CD4-positive, alpha-beta T cell (primary cell): ENCODE measurements at regions not wholly inside any gene's neighbourhood (a gene's known extent, or its start where the extent isn't known, plus 50 kb on each side); places are given as distances from the start of the nearest gene placed in this dataset.

Source experiments
- ATAC-seq: fragments of 200-7000 bp; cut with Tn5 transposase; one replicate; pipeline ENCODE4 v1.10.0; 2022; ENCODE audit warnings: mild to moderate bottlenecking; ENCODE audit not compliant: poor library complexity
- CTCF ChIA-PET: fragments of 350-600 bp; sonication (Branson Sonifier 250); formaldehyde crosslinking; loops from one replicate; lab custom pipeline; 2021; ENCODE audit warnings: antibody characterized with exemption, inconsistent platforms; lab: Charles Lee
- POLR2A ChIA-PET: fragments of 350-600 bp; sonication (Branson Sonifier 250); formaldehyde crosslinking; loops from one replicate; lab custom pipeline; 2021; ENCODE audit warnings: antibody characterized with exemption, inconsistent platforms; lab: Charles Lee
- DNase-seq, 14 experiments: peaks; one replicate each; pipeline ENCODE4 v3.0.0-alpha.2; 2013 to 2020; ENCODE audit warnings: mixed read lengths in 2 of 14
- H3K27ac ChIP-seq, 2 donors: one replicate each; pipeline versions ENCODE4 v1.5.1 to v1.7.0; 2013; ENCODE audit warnings: low read length in 2 of 2, low read depth in 1 of 2, mild to moderate bottlenecking in 1 of 2
- H3K27me3 ChIP-seq, 2 experiments: 1 replicate in 1 of 2; 2 replicates in 1 of 2; pipeline versions ENCODE4 v1.6.1 to v1.7.0; 2013; ENCODE audit warnings: low read length in 2 of 2, control low read depth in 1 of 2, mild to moderate bottlenecking in 1 of 2, moderate library complexity in 1 of 2; ENCODE audit not compliant: insufficient read depth in 2 of 2, control insufficient read depth in 1 of 2
- H3K36me3 ChIP-seq: one replicate; pipeline ENCODE4 v1.6.1; 2013; ENCODE audit warnings: low read length, control low read depth; ENCODE audit not compliant: insufficient read depth
- H3K4me1 ChIP-seq: one replicate; pipeline ENCODE4 v1.6.1; 2013; ENCODE audit warnings: low read length, control low read depth; ENCODE audit not compliant: insufficient read depth
- H3K4me3 ChIP-seq: one replicate; pipeline ENCODE4 v1.5.1; 2013; ENCODE audit warnings: mild to moderate bottlenecking, low read length, moderate library complexity
- H3K9me3 ChIP-seq, 2 experiments: 1 replicate in 1 of 2; 2 replicates in 1 of 2; pipeline versions ENCODE4 v1.6.1 to v1.7.0; 2013; ENCODE audit warnings: low read length in 2 of 2, mild to moderate bottlenecking in 2 of 2, control low read depth in 1 of 2, moderate library complexity in 1 of 2; ENCODE audit not compliant: control insufficient read depth in 1 of 2, insufficient read depth in 1 of 2
- H3K27ac Mint-ChIP-seq: one replicate; pipeline ENCODE4 v1.8.0; 2020; ENCODE audit warnings: mixed read lengths
- H3K27me3 Mint-ChIP-seq: one replicate; pipeline ENCODE4 v1.8.0; 2021; ENCODE audit warnings: mixed read lengths
- H3K36me3 Mint-ChIP-seq: one replicate; pipeline ENCODE4 v1.8.0; 2021; ENCODE audit warnings: low read depth, mixed read lengths
- H3K4me1 Mint-ChIP-seq: one replicate; pipeline ENCODE4 v1.8.0; 2021; ENCODE audit warnings: low read depth, mixed read lengths
- H3K4me3 Mint-ChIP-seq: one replicate; pipeline ENCODE4 v1.8.0; 2020; ENCODE audit warnings: mild to moderate bottlenecking, mixed read lengths
- H3K9me3 Mint-ChIP-seq: one replicate; pipeline ENCODE4 v1.8.0; 2020; ENCODE audit warnings: mixed read lengths
- CTCF ChIP-seq: fragments of 200-600 bp; IDR thresholded peaks from one replicate; pipeline ENCODE4 v1.8.0; 2022; ENCODE audit warnings: antibody characterized with exemption, mild to moderate bottlenecking
- intact Hi-C, 2 experiments: fragments of 100-400 bp; cut with DNase I in 1 of 2; cut with micrococcal nuclease in 1 of 2; formaldehyde crosslinking; loops; one replicate each; pipeline versions ENCODE4 v1.15.1 to v1.9.0; 2023 to 2025; cut with DNase I, micrococcal nuclease

DNA sequence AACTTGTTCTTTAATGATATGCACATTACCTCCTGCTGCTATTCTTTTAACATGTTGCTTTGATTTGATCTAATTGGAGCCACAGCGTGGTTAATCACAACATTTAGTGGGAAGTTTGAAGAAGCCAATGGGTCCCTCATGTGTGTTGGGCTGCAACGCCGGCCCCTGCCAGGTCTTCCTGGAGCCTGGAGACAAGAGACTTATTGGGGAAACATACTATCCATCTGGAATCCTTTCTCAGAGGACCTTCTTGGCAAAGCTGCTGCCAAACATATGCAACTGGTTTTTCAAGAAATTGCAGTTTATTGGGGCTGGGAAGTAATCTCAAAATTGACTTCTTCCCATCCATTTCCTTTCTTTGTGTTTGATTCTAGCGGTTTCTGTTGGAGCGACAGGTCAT, 396.3 kb upstream of the PROK2 start:
- no peak overlapping the region for H3K4me3 Mint-ChIP-seq
- POLR2A ChIA-PET = interaction anchor here (0.8 kb wide), 1 partner anchor 15 kb away, joined by 3 read pairs; no protein-coding TSS in a partner anchor
- no peaks in the 10 kb centered on the region for H3K9me3 Mint-ChIP-seq
- H3K27ac ChIP-seq = no peak overlapping the region
- H3K36me3 ChIP-seq = no peaks in the 10 kb centered on the region
- no peaks in the 10 kb centered on the region for H3K36me3 Mint-ChIP-seq
- TF ChIP-seq CTCF = no peak
- ATAC-seq (no peak), DNase-seq (no peak)
- CTCF ChIA-PET = no interaction called here
- H3K27me3 ChIP-seq = peaks cover 7 to 9% of the 10 kb centered on the region in 2 experiments
- peaks cover 11% of the 10 kb centered on the region for H3K4me1 Mint-ChIP-seq
- intact Hi-C loops = no loop called here
- peaks cover 15% of the 10 kb centered on the region for H3K4me1 ChIP-seq
- H3K27me3 Mint-ChIP-seq = peaks cover 22% of the 10 kb centered on the region
- H3K4me3 ChIP-seq = no peak overlapping the region
- peaks cover 0 to 10% of the 10 kb centered on the region in 2 experiments for H3K9me3 ChIP-seq
- H3K27ac Mint-ChIP-seq = no peak overlapping the region

DNA sequence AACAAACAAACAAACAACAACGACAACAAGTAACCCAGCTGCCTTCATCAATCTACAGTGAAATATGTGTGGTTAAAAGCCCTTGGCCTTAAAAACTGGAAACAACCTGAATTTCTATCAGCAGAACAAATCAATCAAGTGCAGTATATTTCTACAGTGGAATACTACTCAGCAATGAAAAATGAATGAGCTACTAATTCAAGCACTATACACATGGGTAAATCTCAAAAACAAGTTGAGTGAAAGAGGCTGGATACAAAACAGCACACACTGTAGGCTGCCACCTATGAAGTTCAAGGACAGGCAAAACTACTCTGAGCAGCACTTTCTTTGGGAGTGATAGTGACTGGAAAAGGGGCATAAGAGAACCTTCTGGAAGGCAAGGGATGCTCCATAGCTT, 395.5 kb upstream of the PROK2 start:
- H3K36me3 ChIP-seq = no peaks in the 10 kb centered on the region
- ChIA-PET POLR2A (no interaction called here), CTCF (no interaction called here)
- peaks cover 0 to 10% of the 10 kb centered on the region in 2 experiments for H3K9me3 ChIP-seq
- H3K27ac ChIP-seq = no peak overlapping the region
- H3K4me3 Mint-ChIP-seq = no peak overlapping the region
- DNase-seq (no peak), ATAC-seq (no peak)
- peaks cover 15% of the 10 kb centered on the region for H3K4me1 ChIP-seq
- intact Hi-C loops = no loop called here
- H3K27me3 ChIP-seq = peaks cover 7 to 10% of the 10 kb centered on the region in 2 experiments
- no peak overlapping the region for H3K27ac Mint-ChIP-seq
- peaks cover 15% of the 10 kb centered on the region for H3K4me1 Mint-ChIP-seq
- no peak overlapping the region for H3K4me3 ChIP-seq
- no peaks in the 10 kb centered on the region for H3K36me3 Mint-ChIP-seq
- no peaks in the 10 kb centered on the region for H3K9me3 Mint-ChIP-seq
- H3K27me3 Mint-ChIP-seq = peaks cover 30% of the 10 kb centered on the region
- TF ChIP-seq CTCF = no peak

DNA sequence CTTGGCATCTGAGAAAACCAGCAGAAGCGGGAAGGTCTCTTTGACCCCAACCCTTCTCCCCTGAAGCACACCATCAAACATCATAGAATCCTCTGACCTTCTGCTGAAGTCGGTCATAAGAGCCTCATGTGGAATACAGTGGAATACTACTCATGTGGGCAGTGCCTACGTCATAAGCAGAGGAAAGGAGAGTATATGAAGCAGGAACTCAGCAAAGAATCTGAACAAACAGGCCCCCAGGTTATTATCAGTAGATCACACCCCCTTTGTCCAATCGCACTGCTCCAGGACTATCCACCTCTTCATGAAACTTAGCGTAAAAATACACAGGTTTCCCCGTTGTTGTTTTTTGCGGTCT, 394.1 kb upstream of the PROK2 start:
- Mint-ChIP-seq H3K27me3 (peaks cover 33% of the 10 kb centered on the region), H3K36me3 (no peaks in the 10 kb centered on the region), H3K4me1 (peaks cover 15% of the 10 kb centered on the region), H3K9me3 (no peaks in the 10 kb centered on the region), H3K27ac (no peak overlapping the region), H3K4me3 (no peak overlapping the region)
- no peak for TF ChIP-seq CTCF
- DNase-seq (no peak), ATAC-seq (no peak)
- intact Hi-C loops = no loop called here
- Histone ChIP-seq H3K36me3 (no peaks in the 10 kb centered on the region), H3K4me1 (peaks cover 15% of the 10 kb centered on the region), H3K27me3 (peaks cover 7 to 10% of the 10 kb centered on the region in 2 experiments), H3K27ac (no peak overlapping the region), H3K4me3 (no peak overlapping the region), H3K9me3 (peaks cover 0 to 10% of the 10 kb centered on the region in 2 experiments)
- POLR2A ChIA-PET = no interaction called here
- CTCF ChIA-PET = no interaction called here
